HG02571 (cell line): ENCODE measurements at regions not wholly inside any gene's neighbourhood (a gene's known extent, or its start where the extent isn't known, plus 50 kb on each side); places are given as distances from the start of the nearest gene placed in this dataset.
A peak's percentile ranks its signal among the peaks of the same experiment; 100 is the strongest.
"Not testable (repeated sequence)": the region's sequence is repeated elsewhere in the genome, so short reads cannot be mapped to it uniquely, and the experiment has no call there.

Source experiments
- ATAC-seq: cut with Tn5 transposase; IDR thresholded peaks from one replicate; pipeline ENCODE4 v1.9.1; 2021; ENCODE audit warnings: mild to moderate bottlenecking, moderate library complexity; ENCODE audit not compliant: unreplicated experiment

GRCh38 chr12:92062539-92063493 is 82.8 kb downstream of the BTG1 start:
- no peak for ATAC-seq

- no peak for ATAC-seq
Observed at GRCh38 chr12:92061061-92061460, 84.6 kb downstream of the BTG1 start.

- ATAC-seq: no peak
Observed at GRCh38 chr12:92059960-92060359, 85.7 kb downstream of the BTG1 start.

- no peak for ATAC-seq
Observed at GRCh38 chr12:92058664-92059063, 87.0 kb downstream of the BTG1 start.

GRCh38 chr12:92056756-92057155 is 88.9 kb downstream of the BTG1 start:
- not testable (repeated sequence) for ATAC-seq

GRCh38 chr12:92056290-92056689 is 89.4 kb downstream of the BTG1 start:
- no peak for ATAC-seq

GRCh38 chr12:92055877-92056276 is 89.8 kb downstream of the BTG1 start:
- no peak for ATAC-seq

GRCh38 chr12:92051441-92051840 is 94.2 kb downstream of the BTG1 start:
- no peak for ATAC-seq

- ATAC-seq: peak; percentile 54
Observed at GRCh38 chr12:92049403-92049802, 96.2 kb downstream of the BTG1 start.

GRCh38 chr12:92047393-92047826 is 98.2 kb downstream of the BTG1 start:
- no peak for ATAC-seq

GRCh38 chr12:92046557-92047392 is 98.9 kb downstream of the BTG1 start:
- no peak for ATAC-seq

GRCh38 chr12:92045852-92046251 is 99.8 kb downstream of the BTG1 start:
- no peak for ATAC-seq

- no peak for ATAC-seq
Observed at GRCh38 chr12:92044435-92044834, 101.2 kb downstream of the BTG1 start.

GRCh38 chr12:92042791-92043531 is 102.7 kb downstream of the BTG1 start:
- no peak for ATAC-seq

- ATAC-seq: no peak
Observed at GRCh38 chr12:92041742-92042141, 103.9 kb downstream of the BTG1 start.

- no peak for ATAC-seq
Observed at GRCh38 chr12:92039046-92039445, 106.6 kb downstream of the BTG1 start.

- ATAC-seq: no peak
Observed at GRCh38 chr12:92038476-92038875, 107.2 kb downstream of the BTG1 start.

GRCh38 chr12:92036771-92037453 is 108.7 kb downstream of the BTG1 start:
- ATAC-seq: no peak

GRCh38 chr12:92036061-92036620 is 109.5 kb downstream of the BTG1 start:
- no peak for ATAC-seq

- ATAC-seq: no peak
Observed at GRCh38 chr12:92035477-92035876, 110.2 kb downstream of the BTG1 start.
